Stimulated activated CD4-positive, alpha-beta T cell treated with anti-CD3 and anti-CD28 coated beads, Interleukin-12 subunit alpha, Interleukin-12 subunit beta, amount 100 ng/mL, for 4 hours (primary cell): ENCODE measurements at regions not wholly inside any gene's neighbourhood (a gene's known extent, or its start where the extent isn't known, plus 50 kb on each side); places are given as distances from the start of the nearest gene placed in this dataset.
"Not testable (repeated sequence)": the region's sequence is repeated elsewhere in the genome, so short reads cannot be mapped to it uniquely, and the experiment has no call there.

ENCODE experiments used
- DNase-seq: peaks from one replicate; pipeline ENCODE4 v3.0.0-alpha.2; 2020

DNA sequence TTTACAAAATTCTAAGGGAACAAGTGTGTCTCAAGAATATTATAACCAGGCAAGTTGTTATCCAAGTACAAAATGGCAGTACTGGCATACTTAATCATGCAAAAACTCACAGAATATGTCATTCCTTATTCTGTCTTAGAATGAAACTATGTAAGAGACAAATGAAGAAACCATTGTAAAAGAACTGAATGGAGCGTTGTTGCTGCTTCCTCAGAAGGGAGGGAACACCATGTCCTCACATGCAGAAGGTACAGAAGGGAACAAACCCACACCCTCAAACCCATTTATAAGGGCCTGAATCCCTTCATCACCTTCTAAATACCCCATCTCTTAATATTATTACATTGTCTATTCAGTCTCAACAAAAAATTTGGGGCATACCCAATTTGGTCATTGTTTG lies 960.0 kb downstream of the LTN1 start:
- DNase-seq: not testable (repeated sequence)

DNA sequence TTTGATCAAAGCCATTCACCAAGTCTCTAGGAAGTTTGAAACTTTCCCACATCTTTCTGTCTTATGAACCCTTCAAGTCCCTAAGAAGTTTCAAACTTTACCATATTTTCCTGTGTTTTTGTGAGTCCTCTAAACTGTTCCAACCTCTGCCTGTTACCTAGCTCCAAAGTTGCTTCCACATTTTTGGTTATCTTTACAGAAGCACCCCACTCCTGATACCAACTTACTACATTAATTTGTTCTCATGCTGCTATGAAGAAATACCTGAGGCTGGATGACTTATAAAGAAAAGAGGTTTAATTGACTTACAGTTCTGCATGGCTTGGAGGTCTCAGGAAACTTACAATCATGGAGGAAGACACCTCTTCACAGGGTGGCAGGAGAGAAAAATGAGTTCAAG lies 961.6 kb downstream of the LTN1 start:
- not testable (repeated sequence) for DNase-seq

DNA sequence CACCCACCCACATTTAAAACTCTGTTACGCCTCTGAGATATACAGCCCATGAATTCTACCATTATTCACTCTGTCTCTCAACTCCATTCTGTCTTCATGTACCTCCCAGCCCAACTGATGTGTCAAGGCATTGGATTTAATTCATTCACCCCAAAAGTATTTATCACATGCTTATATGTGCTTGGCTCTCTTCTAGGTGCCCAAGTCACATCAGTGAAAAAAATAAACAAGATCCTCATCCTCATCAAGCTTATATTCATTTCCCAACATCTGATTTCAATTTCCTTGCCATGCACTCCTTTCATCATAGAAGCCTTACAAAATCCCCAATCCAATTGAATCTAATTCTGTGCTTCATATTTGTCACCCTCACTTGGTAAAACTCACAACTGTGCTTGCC lies 967.6 kb downstream of the LTN1 start:
- no peak for DNase-seq

DNA sequence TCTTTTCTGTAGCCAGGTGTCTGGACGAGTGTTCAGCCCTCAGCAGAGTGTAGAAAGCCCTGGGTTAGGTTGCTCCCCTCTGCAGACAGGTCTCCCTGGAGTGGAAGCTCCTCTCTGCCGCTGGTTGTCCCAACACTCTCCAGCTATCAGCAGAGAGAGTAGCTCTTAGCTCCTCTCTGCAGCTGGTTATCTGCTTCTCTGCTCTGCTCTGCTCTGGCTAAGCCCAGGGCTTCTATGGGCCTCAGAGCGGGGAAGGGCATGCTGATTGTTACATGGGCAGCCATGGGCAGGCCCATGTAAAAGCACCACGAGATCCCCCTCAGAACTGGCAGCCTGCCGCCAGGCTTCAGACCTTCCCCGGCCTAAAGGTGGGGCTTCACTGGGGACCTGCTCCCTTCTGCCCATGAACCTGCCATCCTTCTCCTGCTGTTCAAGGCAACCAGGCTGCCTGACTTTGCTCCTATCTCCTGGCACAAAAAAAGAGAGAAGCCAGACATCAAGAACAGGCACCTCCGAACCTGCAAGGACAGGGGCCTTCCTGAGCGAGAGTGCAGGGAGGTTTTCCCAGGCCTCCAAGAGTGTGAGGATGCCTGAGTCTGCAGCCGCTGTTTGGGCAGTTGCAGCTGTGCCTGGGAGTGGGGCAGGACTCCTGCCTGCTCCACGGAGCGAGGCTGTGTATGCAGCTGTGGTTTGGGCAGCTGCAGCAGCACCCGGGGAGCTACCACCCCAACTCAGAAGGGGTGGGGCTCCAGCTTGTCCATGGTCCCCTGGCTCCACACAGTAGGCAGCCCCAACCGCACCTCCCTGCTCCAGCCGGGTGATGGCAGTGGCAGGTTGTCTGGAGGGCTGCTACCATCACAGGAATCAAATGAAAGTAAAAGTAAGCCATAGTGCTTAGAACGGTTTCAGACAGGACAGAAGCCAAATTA lies 973.7 kb downstream of the LTN1 start:
- no peak for DNase-seq

DNA sequence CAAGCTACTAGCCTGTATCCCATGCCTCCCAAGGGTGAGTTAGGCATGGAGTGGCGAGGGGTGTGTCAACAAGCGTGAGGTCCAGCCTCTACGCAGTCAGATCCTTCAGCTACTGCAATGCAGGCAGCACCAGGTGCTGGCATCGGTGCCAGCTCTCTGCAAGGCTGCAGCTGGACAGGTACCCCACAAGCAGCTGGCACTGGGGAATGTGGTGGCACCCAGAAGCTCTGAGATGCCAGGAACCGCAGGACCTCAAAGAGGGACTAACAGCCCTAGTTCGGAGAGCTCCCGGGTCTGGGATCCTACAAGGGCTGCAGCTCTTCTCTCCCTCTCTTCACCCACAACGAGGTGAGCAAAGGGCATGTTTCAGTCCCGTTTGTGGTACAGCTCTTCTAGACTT lies 974.5 kb downstream of the LTN1 start:
- DNase-seq: no peak

DNA sequence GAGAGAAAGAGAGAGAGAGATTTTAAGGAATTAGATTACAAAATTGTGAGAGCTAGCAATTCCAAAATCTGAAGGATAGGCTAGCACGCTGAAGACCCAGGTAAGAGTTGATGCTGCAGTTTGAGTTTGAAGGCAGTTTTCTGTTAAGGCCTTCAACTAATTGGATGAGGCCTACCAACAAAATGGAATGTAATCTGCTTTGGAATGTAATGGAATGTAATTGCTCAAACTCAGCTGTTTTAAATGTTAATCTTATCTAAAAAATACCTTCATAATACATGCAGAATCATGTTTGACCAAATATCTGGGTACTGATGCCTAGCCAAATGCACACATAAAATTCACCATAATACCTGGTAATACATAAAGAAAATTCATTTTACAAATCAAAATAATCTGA lies 976.1 kb downstream of the LTN1 start:
- DNase-seq: no peak

DNA sequence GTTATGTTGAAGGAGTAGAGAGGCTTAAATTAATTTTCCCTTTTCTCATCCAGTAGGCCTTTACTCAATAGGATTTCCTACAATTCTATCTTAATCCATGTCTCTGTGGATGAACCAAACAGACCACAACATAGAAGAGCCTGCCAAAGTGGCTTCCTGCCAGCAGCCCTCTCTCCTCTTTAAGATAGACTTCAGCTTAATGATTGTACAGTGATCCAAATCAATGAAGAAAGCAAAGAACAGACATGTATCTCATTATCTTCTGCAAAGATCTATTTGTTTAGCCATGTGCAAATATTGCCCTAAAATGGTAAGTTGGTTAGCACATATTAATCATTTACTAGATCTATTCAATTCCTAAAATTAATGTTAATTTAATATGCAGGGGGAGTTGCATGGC lies 979.6 kb downstream of the LTN1 start:
- not testable (repeated sequence) for DNase-seq

DNA sequence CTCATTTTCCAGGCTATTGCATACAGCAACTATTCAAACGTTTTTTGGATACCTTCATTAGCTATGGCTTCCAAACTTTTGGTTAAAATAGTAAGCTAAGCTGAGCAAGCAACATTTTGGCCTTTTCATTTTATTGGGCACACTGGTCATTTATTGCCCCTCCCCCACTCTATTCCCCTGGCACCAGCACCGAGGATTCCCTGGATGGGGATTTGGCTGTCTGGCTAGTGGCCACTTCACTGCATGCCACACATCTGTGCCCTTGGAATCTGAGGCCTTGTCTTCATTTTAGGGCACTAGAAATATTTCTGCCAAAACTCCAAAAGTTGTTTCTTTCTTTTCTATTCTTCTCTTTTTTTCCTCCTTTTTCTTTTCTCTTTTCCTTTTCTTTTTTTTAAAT lies 980.7 kb downstream of the LTN1 start:
- DNase-seq: not testable (repeated sequence)

DNA sequence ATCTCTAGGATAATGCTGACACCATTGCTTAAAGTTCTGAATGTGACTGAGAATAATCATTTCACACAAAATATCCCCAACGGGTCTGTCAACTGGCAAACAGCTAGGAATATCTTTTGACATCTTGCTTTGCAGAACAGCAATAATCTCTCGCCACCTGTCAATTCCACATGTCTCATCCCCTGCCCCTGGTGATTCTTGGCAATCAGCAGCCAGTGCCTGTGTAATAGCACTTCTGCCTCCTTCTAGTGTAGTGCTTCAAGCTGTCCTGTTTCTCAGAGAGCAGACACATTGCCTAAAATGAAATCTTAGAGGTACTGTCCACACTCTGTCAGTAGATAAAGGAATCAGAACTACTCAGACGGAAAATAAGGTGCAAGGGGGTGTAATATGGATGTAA lies 984.4 kb downstream of the LTN1 start:
- DNase-seq: not testable (repeated sequence)

DNA sequence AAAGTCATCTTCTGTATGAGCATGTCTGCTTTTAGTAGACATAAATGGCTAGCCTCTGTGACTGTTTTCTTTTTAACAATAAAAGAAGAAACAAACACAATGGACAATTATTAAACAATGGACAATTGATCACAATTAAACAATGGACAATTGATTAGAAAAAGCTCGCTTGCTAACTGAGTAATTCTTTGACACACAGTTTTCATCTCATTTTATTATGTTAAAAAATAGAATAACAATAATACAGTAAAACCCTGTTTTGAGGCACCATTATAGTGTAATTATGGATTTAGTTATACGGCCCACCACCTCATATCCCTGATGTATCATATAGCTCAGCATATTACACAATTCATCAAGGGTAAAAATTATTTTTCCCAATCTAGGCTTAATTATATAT lies 989.0 kb downstream of the LTN1 start:
- DNase-seq: not testable (repeated sequence)

DNA sequence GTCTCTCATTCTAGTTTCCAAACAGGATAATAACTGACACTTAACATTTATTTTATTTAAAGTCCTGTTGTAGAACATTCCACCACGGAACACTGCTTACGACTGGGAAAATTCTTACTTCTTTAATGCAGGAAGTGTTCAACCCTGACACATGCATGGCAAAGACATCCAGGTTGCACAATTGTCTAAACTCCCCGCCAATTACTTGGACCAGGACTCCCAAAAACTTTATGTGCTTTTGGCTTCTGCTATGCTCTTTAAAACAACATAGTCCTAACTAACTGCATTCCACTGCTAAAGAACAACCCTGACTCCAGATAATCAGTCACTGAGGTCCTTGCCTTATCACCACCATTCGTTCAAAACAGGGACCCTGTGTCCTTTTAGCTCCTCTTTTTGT lies 995.8 kb downstream of the LTN1 start:
- not testable (repeated sequence) for DNase-seq

DNA sequence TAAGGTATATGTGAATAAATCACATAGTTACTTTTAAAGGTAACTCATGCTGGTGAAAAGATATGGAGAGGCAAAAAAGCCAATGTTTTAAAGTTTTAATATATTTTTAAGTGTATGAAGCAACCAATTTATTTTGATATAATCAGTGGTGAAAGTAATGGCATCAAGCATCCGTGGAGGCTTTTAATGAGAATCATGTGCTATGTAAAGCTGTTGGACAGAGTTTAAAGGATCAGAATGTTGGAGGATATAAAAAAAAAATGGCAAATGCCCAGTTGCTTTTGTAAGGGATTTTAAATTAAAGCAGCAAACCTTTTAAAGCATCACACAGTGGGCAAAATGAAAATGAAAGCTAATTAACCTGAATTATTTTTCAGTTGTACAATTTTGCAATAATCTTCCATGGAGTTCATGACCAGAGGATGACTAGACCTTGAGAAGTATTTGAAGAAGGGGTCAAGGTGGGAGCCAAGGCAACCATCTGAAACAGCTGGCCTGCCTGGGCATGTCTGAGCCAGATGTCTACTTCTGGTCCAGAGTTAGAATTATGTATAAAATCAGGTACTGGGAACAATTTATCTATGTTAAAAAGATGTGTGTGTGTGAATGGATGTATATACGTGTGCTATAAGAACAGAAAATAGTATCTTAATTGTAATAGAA lies 1007.9 kb downstream of the LTN1 start:
- not testable (repeated sequence) for DNase-seq

DNA sequence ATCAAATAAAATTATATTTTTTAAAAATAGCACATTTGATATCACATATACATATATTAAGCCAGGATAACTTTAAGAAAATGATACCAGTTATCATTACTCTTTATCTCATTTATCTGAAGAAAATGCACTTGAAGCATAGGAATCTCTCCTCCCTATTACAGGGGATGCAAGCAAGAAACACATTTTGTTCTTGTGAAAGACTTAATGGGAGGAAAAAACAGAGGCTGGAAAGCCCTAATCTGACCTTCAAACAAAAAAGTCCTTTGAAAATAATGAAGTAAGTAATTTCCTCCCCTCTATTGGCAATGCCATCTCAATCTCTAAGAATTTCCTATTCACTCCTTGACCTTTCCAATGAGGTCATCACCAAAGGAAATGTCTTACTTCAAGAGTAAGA lies 1012.6 kb upstream of the ADAMTS5 start:
- DNase-seq: not testable (repeated sequence)

DNA sequence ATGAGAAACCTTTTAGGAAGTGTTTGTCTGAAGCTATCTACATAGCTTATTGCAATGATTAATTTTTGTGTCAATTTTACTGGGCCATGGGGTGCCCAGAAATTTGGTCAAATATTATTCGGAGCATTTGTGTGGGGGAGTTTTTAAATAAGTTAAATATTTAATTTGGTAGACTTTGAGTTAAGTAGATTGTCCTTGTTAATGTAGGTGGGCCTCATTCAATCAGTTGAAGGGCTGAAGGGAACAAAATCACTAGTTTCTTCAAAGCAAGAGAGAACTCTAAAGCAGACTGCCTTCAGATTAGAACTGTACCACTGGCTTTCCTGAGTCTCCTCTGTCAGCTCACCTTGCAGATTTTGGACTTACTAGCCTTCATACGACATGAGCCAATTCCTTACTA lies 1008.6 kb upstream of the ADAMTS5 start:
- no peak for DNase-seq

DNA sequence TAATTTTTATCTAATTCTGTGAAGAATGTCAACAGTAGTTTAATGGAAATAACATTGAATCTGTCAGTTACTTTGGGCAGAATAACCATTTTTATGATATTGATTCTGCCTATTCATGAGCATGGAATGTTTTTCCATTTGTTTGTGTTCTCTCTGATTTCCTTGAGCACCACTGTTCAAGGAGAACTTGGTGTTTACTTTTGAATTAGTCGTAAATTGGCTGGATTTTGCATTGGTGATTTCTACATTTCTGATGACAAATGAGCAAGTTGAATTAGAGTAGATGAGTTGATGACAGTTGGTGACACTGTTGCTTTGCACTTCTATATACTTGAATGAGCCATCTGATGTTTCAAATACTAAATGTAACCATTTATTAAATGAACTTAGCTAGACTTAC lies 1007.3 kb upstream of the ADAMTS5 start:
- DNase-seq: not testable (repeated sequence)

DNA sequence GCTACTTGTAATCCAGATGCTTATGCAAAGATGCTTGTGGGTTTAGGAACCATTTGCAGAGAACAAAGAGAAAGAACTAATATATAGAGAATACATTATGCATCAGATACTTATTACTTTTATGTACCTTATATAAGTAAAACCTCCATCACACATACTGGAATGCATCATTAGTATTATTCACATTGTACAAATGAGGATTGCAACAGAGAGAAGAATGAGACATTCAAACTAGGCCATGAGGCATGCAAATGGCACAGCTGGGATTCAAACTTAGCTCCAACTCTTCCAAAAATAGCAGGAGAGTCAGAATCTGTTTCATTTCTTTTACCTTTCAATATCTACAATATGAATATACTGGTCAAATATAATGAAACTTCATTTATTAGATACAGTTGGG lies 1001.4 kb upstream of the ADAMTS5 start:
- not testable (repeated sequence) for DNase-seq

DNA sequence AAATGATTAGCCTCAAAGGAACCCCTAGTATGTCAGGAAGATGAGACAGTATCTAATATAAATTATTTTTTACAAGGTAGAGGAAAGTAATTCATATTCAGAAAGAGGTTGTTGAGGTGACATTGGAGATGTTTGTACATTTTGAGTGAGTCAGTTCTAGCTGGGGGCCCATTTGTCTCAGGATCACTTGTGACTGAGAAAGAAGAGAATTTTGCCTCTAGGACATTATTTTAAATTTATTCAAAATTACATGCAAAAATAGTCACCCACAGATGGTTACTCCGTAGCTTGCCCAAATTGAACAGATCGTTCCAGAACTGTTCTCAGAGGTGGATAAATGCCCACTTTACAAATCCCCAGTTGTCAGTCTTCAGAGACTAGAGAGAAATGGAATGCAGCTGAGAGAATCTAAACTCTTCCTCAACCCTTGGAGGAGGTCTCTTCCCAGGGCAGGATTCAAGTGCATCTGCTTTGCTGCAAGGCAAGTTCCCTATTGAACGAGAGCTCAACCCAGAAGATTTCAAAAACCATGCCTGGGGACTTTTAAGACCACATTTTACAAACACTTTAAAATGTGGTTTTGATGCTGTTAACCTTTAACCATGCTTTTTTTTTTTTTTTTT lies 987.8 kb upstream of the ADAMTS5 start:
- DNase-seq: no peak

DNA sequence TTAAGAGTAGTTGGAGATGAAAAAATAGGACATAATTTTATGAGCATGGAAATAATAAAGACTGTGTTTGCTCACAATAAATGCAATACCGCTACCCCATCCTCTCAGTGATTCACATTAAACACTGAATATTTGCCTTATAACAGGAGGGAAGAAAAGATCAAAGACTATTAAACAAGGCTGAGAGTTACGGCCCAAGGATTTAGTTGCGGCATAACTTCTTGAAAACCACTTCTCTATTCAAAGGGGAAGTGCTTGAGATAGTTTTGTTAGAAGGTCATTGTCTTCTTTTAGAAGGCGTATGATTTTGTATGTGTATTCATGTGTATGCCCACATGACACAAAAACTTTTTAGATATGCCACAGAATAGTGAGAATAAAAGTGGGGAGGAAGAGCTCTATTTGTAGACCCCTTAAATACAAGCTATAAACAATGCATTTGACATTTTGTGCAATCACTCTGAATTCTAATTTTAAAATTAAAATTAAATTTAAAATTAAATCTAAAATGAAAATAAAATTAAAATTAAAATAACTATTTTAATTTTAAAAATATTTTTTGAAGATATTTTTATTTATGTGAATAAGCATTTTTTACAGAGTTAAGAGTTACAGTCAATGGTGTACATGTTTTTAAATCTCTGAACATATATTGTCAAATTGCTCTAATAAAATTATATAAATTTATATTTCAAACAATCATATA lies 986.6 kb upstream of the ADAMTS5 start:
- DNase-seq: no peak

DNA sequence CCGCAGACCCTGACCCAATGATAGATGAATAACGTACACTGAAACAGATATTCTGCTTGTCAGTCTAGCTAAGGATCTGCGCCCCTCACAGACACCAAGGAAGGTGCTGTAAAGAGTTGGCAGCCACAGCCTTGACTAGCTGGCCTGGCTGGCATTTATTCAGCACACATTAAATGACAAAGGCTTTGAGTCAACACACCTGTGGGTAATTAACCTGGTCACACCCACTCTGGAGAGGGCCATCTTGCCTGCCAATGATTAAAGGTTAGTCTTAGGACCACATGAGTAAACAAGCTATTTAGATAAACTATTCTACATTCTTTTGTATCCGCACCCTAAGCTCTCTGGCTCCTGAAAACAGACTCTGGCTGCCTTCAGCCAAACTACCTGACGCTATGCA lies 982.2 kb upstream of the ADAMTS5 start:
- not testable (repeated sequence) for DNase-seq

DNA sequence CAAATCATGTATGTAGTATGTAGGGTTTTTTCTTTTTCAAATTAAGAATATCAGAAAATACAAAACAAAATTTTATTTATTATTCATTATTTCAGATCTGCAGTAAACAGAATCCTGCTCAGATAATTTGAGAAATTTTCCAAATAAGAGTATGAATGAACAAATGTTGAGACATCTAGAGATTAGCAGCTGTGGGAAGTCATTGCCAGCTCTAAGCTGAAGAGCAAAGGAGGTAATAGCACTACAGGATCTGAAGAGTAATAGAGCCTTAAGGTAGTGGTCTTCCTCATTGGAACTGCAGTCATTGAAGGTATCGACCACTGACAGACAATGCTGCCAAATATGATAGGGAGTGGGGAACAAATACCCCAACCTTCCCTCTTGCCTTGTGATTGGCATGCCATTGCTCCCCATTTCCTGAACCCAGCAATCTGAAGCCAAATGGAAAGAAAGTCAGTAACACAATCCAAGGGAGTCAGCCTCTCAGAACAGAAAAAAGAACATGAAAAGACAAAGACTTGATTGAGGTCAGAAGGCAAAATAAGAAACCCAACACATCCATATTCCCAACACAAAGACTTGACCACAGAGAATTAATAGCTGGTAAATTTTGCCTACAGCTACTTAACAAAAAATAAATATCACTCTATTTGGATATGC lies 963.4 kb upstream of the ADAMTS5 start:
- not testable (repeated sequence) for DNase-seq

DNA sequence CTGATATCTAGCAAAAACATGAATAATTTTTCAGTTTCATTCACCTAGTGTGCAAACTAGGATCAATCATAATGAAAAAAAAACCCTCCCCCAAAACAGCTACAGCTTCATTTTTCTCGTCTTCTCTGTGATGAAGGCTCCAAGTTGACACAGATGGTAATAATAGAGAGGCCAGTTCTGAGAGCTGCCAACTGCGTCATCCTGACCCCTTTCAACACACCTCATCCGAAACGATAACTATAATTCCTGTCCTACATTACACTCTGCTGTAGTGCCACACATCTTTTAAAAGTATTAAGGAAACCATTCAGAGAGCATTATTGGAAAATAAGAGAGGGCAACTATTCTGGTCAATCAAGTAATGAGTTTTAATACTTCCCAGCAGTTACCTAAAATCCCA lies 962.3 kb upstream of the ADAMTS5 start:
- DNase-seq: not testable (repeated sequence)

DNA sequence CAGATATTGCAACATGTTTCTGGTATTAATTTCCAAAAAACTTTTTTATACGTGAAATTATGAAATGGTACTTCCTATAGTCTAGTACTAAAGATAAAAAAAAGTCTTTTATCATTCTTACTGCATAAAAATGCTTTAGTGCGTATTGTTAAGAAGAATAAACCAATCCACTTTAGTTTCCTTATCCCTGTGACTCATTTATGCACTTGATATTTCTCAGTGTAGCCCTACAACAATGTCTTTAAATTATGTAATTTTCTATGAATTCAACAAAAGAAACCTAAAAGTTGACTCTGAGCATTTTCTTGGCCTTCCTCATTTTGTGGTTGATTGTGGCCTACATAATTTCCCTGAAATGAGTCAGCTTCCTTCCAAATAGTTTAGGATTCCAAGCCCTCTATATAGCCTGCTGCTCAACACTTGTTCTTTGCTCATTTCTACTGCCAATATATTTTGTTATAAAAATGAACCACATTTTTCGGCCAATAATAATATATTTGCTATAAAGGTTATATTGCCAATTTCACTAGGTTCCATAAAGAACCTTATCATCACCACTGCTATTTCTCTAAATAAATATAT lies 961.7 kb upstream of the ADAMTS5 start:
- DNase-seq: not testable (repeated sequence)
